ENCODE measurements at regions not wholly inside any gene's neighbourhood (a gene's known extent, or its start where the extent isn't known, plus 50 kb on each side); places are given as distances from the start of the nearest gene placed in this dataset.

DNA sequence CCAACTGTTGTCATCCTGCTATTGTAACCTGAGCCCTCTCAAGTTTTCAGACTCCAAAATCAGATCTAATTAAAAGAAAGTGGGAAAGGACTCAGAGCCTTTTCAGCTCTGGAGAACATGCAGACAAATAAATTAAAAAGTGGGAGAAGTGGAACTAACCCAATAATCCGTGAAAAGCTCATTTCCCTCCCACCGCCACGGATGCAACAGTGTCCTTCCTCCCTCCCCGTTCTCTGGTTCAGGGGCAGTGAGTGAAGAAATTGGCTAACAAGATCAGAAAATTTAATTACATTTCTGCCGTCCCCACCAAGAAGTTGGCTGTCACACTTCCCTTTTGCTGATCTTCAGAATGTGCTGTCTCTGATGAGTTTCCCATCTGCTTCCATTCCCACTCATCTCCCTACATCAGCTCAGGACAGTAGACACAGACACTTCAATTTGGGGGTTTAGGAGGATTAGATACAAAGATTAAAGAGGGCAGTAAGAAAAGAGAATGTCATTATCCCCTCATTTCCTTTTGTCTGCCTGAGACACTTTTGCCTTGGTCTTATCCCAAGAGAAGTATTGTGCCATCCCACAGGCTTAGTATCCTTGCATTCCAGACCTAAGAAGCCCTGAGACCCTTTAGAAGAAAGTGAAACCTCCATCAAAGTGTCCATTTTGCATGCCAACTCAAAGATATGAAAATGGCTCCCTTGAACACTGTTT, 335.7 kb upstream of the PPP2R3A start:
- Histone ChIP-seq H2BK15ac (replicated peaks; ENCODE audit: low read depth) (no peak overlapping the region), H4K5ac (ENCODE audit: low read length) (no peak overlapping the region), H2BK5ac (ENCODE audit: low read length) (no peak overlapping the region), H3K36me3 (ENCODE audit: control insufficient read depth, insufficient read depth, low read length) (no peaks in the 10 kb centered on the region), H3K4me3 (ENCODE audit: low read length) (no peak overlapping the region), H3K27me3 (ENCODE audit: insufficient read depth, low read length, poor library complexity) (no peaks in the 10 kb centered on the region), H2BK120ac (ENCODE audit: low read depth, low read length) (no peak overlapping the region), H3K79me2 (ENCODE audit: control insufficient read depth, insufficient read depth, low read length) (no peaks in the 10 kb centered on the region), H3K4me2 (ENCODE audit: low read length) (no peak overlapping the region), H3K56ac (ENCODE audit: low read length) (no peak overlapping the region), H4K8ac (ENCODE audit: low read depth, low read length) (no peak overlapping the region), H3K23ac (ENCODE audit: low read length) (no peak overlapping the region), H3K9ac (ENCODE audit: low read length) (no peak overlapping the region), H3K4ac (ENCODE audit: low read depth, low read length) (no peak overlapping the region), H3K27ac (ENCODE audit: low read depth, low read length) (no peak overlapping the region), H3K79me1 (ENCODE audit: low read length) (no peaks in the 10 kb centered on the region), H2AK5ac (ENCODE audit: low read length) (no peak overlapping the region), H3K18ac (ENCODE audit: low read length) (no peak overlapping the region), H3K4me1 (ENCODE audit: control insufficient read depth, low read depth, low read length) (no peaks in the 10 kb centered on the region)
- no peak for DNase-seq
- WGBS (ENCODE audit: extremely low coverage, insufficient coverage, low lambda C conversion rate), result no CpG with 5 or more reads among the region's 5 CpGs

DNA sequence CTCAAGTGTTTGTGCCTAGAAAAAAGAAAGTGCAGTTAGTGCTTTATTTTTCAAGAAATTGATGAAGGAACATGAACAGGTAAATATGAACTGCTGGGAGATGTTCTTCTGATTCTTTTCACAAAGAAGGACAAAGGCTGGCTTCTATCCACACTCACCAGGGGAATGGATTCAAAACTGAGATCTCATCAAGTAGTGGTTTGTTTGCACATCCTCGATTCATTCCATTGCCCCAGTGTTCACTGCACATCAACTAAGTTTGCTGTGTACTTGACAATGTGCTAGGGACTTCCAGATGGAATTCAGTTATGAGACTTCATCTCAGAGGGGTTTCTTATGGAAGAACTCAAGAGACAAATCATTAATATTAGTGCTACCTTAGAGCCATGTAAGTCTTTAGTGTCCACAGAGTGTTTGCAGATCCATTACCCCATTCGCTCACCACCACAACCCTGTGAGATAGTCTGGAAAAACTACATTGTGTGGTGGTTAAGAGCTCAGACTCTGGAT, 332.9 kb upstream of the PPP2R3A start:
- Histone ChIP-seq H2BK5ac (ENCODE audit: low read length) (no peak overlapping the region), H3K79me1 (ENCODE audit: low read length) (no peaks in the 10 kb centered on the region), H2BK15ac (replicated peaks; ENCODE audit: low read depth) (no peak overlapping the region), H3K56ac (ENCODE audit: low read length) (no peak overlapping the region), H3K79me2 (ENCODE audit: control insufficient read depth, insufficient read depth, low read length) (no peaks in the 10 kb centered on the region), H4K8ac (ENCODE audit: low read depth, low read length) (no peak overlapping the region), H2AK5ac (ENCODE audit: low read length) (no peak overlapping the region), H3K4me2 (ENCODE audit: low read length) (no peak overlapping the region), H3K18ac (ENCODE audit: low read length) (no peak overlapping the region), H3K27ac (ENCODE audit: low read depth, low read length) (no peak overlapping the region), H3K9ac (ENCODE audit: low read length) (no peak overlapping the region), H3K36me3 (ENCODE audit: control insufficient read depth, insufficient read depth, low read length) (no peaks in the 10 kb centered on the region), H3K4ac (ENCODE audit: low read depth, low read length) (no peak overlapping the region), H4K5ac (ENCODE audit: low read length) (no peak overlapping the region), H2BK120ac (ENCODE audit: low read depth, low read length) (no peak overlapping the region), H3K23ac (ENCODE audit: low read length) (no peak overlapping the region), H3K4me1 (ENCODE audit: control insufficient read depth, low read depth, low read length) (no peaks in the 10 kb centered on the region), H3K4me3 (ENCODE audit: low read length) (no peak overlapping the region), H3K27me3 (ENCODE audit: insufficient read depth, low read length, poor library complexity) (no peaks in the 10 kb centered on the region)
- DNase-seq, result no peak
- no CpG with 5 or more reads among the region's 2 CpGs for WGBS (ENCODE audit: extremely low coverage, insufficient coverage, low lambda C conversion rate)

DNA sequence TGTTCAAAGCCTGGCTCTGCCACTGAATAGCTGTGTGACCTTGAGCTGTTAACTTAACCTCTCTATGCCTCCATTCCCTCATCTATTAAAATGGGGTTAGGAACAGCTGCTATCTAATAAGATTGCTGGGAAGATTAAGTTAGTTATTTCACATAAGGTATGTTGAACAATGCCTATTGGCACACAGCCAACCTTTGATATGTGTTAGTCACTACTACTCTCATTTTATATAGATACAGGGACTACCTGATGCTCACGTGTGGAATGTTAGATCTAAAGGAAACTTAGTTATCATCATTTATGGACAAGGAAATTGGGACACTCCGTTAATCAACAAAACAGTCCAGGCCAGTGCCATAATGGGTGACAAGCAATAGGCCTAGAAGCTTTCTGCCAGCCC, 332.4 kb upstream of the PPP2R3A start:
- H3K23ac ChIP-seq (ENCODE audit: low read length), result no peak overlapping the region
- H3K36me3 ChIP-seq (ENCODE audit: control insufficient read depth, insufficient read depth, low read length), result no peaks in the 10 kb centered on the region
- no peak overlapping the region for H3K4me3 ChIP-seq (ENCODE audit: low read length)
- no peak overlapping the region for H3K27ac ChIP-seq (ENCODE audit: low read depth, low read length)
- H3K4me2 ChIP-seq (ENCODE audit: low read length), result no peak overlapping the region
- H3K79me1 ChIP-seq (ENCODE audit: low read length), result no peaks in the 10 kb centered on the region
- no peak overlapping the region for H2AK5ac ChIP-seq (ENCODE audit: low read length)
- H4K5ac ChIP-seq (ENCODE audit: low read length), result no peak overlapping the region
- H4K8ac ChIP-seq (ENCODE audit: low read depth, low read length), result no peak overlapping the region
- H2BK15ac ChIP-seq (replicated peaks; ENCODE audit: low read depth), result no peak overlapping the region
- H3K18ac ChIP-seq (ENCODE audit: low read length), result no peak overlapping the region
- H3K27me3 ChIP-seq (ENCODE audit: insufficient read depth, low read length, poor library complexity), result no peaks in the 10 kb centered on the region
- H3K79me2 ChIP-seq (ENCODE audit: control insufficient read depth, insufficient read depth, low read length), result no peaks in the 10 kb centered on the region
- H3K56ac ChIP-seq (ENCODE audit: low read length), result no peak overlapping the region
- H2BK120ac ChIP-seq (ENCODE audit: low read depth, low read length), result no peak overlapping the region
- DNase-seq, result no peak
- no peak overlapping the region for H3K9ac ChIP-seq (ENCODE audit: low read length)
- H2BK5ac ChIP-seq (ENCODE audit: low read length), result no peak overlapping the region
- no CpG with 5 or more reads among the region's 2 CpGs for WGBS (ENCODE audit: extremely low coverage, insufficient coverage, low lambda C conversion rate)
- H3K4ac ChIP-seq (ENCODE audit: low read depth, low read length), result no peak overlapping the region
- H3K4me1 ChIP-seq (ENCODE audit: control insufficient read depth, low read depth, low read length), result no peaks in the 10 kb centered on the region

DNA sequence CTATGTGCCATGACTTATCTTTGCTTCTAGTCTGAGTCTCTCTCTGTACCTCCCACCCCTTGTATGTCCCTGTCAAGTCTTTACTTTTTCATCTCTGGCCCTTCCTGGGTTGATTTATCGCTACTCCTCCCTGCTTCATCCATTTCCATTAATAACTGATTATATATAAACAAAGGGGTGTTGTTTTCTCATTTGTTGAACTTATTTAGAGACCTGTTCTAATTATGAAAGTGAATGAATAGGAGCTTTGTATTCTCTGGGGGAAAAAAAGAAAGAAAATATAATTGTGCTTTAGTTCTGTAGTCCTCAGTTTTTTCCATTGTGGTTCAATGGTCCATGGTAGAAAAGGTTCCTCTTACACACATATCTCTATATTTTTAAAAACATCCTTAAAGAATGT, 328.9 kb upstream of the PPP2R3A start:
- H3K23ac ChIP-seq (ENCODE audit: low read length), result no peak overlapping the region
- no peak overlapping the region for H4K8ac ChIP-seq (ENCODE audit: low read depth, low read length)
- H4K5ac ChIP-seq (ENCODE audit: low read length), result no peak overlapping the region
- no peaks in the 10 kb centered on the region for H3K36me3 ChIP-seq (ENCODE audit: control insufficient read depth, insufficient read depth, low read length)
- H2BK5ac ChIP-seq (ENCODE audit: low read length), result no peak overlapping the region
- no peak overlapping the region for H2BK15ac ChIP-seq (replicated peaks; ENCODE audit: low read depth)
- no peak overlapping the region for H3K4me2 ChIP-seq (ENCODE audit: low read length)
- no peaks in the 10 kb centered on the region for H3K27me3 ChIP-seq (ENCODE audit: insufficient read depth, low read length, poor library complexity)
- no peak overlapping the region for H2AK5ac ChIP-seq (ENCODE audit: low read length)
- no CpG with 5 or more reads among the region's 1 CpG for WGBS (ENCODE audit: extremely low coverage, insufficient coverage, low lambda C conversion rate)
- no peak overlapping the region for H2BK120ac ChIP-seq (ENCODE audit: low read depth, low read length)
- no peak overlapping the region for H3K27ac ChIP-seq (ENCODE audit: low read depth, low read length)
- no peak overlapping the region for H3K4ac ChIP-seq (ENCODE audit: low read depth, low read length)
- no peak overlapping the region for H3K9ac ChIP-seq (ENCODE audit: low read length)
- H3K4me1 ChIP-seq (ENCODE audit: control insufficient read depth, low read depth, low read length), result no peaks in the 10 kb centered on the region
- no peaks in the 10 kb centered on the region for H3K79me1 ChIP-seq (ENCODE audit: low read length)
- no peak overlapping the region for H3K56ac ChIP-seq (ENCODE audit: low read length)
- no peak overlapping the region for H3K18ac ChIP-seq (ENCODE audit: low read length)
- DNase-seq, result no peak
- H3K79me2 ChIP-seq (ENCODE audit: control insufficient read depth, insufficient read depth, low read length), result no peaks in the 10 kb centered on the region
- H3K4me3 ChIP-seq (ENCODE audit: low read length), result no peak overlapping the region

DNA sequence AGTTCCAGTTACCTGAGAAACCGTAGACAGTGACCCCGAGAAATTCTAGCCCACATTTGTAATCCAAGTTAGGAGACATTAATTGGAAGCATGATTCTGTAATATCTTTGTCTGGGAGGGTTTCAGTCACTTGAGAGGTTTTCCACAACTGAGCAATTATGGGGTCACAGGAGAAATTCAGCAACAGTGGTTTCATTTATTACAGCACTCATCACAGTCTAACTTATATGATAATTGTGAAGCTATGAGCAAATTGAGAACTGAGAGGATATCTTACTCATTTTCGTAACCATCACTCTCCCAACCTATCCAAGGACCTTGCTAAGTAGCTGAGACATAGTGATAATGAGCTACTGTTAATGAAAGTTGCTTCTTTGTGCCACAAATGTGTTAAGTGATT, 328.5 kb upstream of the PPP2R3A start:
- no peak overlapping the region for H3K4ac ChIP-seq (ENCODE audit: low read depth, low read length)
- no peak overlapping the region for H2BK5ac ChIP-seq (ENCODE audit: low read length)
- H3K27me3 ChIP-seq (ENCODE audit: insufficient read depth, low read length, poor library complexity), result no peaks in the 10 kb centered on the region
- H3K27ac ChIP-seq (ENCODE audit: low read depth, low read length), result no peak overlapping the region
- no peaks in the 10 kb centered on the region for H3K4me1 ChIP-seq (ENCODE audit: control insufficient read depth, low read depth, low read length)
- H3K18ac ChIP-seq (ENCODE audit: low read length), result no peak overlapping the region
- no peak overlapping the region for H2BK120ac ChIP-seq (ENCODE audit: low read depth, low read length)
- no peak overlapping the region for H3K4me2 ChIP-seq (ENCODE audit: low read length)
- no CpG with 5 or more reads among the region's 3 CpGs for WGBS (ENCODE audit: extremely low coverage, insufficient coverage, low lambda C conversion rate)
- H2AK5ac ChIP-seq (ENCODE audit: low read length), result no peak overlapping the region
- H3K4me3 ChIP-seq (ENCODE audit: low read length), result no peak overlapping the region
- H3K36me3 ChIP-seq (ENCODE audit: control insufficient read depth, insufficient read depth, low read length), result no peaks in the 10 kb centered on the region
- H4K5ac ChIP-seq (ENCODE audit: low read length), result no peak overlapping the region
- no peak overlapping the region for H3K23ac ChIP-seq (ENCODE audit: low read length)
- H4K8ac ChIP-seq (ENCODE audit: low read depth, low read length), result no peak overlapping the region
- no peaks in the 10 kb centered on the region for H3K79me2 ChIP-seq (ENCODE audit: control insufficient read depth, insufficient read depth, low read length)
- no peak overlapping the region for H3K9ac ChIP-seq (ENCODE audit: low read length)
- no peak overlapping the region for H3K56ac ChIP-seq (ENCODE audit: low read length)
- no peaks in the 10 kb centered on the region for H3K79me1 ChIP-seq (ENCODE audit: low read length)
- no peak overlapping the region for H2BK15ac ChIP-seq (replicated peaks; ENCODE audit: low read depth)
- DNase-seq, result no peak

DNA sequence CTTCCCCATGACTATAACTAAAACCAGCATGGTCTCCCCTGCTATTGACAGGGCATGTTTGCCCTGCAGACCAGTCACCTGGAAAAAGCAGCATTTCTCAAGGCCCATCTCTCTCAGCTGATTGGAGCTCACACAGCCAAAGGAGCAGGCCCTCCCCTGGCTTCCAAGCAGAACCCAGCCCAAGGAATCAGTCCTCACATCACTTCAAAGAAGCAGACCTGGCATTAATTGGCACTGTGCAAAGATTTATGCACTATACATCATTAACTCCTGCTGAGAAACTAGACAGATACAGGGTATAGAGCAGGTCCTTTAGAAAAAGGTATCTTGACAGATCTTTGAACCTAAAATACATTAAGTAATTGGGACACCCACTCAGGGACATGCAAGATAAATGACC, 323.8 kb upstream of the PPP2R3A start:
- H3K18ac ChIP-seq (ENCODE audit: low read length), result no peak overlapping the region
- H3K4ac ChIP-seq (ENCODE audit: low read depth, low read length), result no peak overlapping the region
- no peaks in the 10 kb centered on the region for H3K79me2 ChIP-seq (ENCODE audit: control insufficient read depth, insufficient read depth, low read length)
- H3K4me3 ChIP-seq (ENCODE audit: low read length), result no peak overlapping the region
- no peak overlapping the region for H3K4me2 ChIP-seq (ENCODE audit: low read length)
- no peak for DNase-seq
- H3K79me1 ChIP-seq (ENCODE audit: low read length), result no peaks in the 10 kb centered on the region
- H4K5ac ChIP-seq (ENCODE audit: low read length), result no peak overlapping the region
- H2BK15ac ChIP-seq (replicated peaks; ENCODE audit: low read depth), result no peak overlapping the region
- H3K9ac ChIP-seq (ENCODE audit: low read length), result no peak overlapping the region
- H3K27ac ChIP-seq (ENCODE audit: low read depth, low read length), result no peak overlapping the region
- H3K27me3 ChIP-seq (ENCODE audit: insufficient read depth, low read length, poor library complexity), result no peaks in the 10 kb centered on the region
- no peaks in the 10 kb centered on the region for H3K36me3 ChIP-seq (ENCODE audit: control insufficient read depth, insufficient read depth, low read length)
- no peak overlapping the region for H2AK5ac ChIP-seq (ENCODE audit: low read length)
- H4K8ac ChIP-seq (ENCODE audit: low read depth, low read length), result no peak overlapping the region
- no peak overlapping the region for H2BK5ac ChIP-seq (ENCODE audit: low read length)
- no peak overlapping the region for H3K56ac ChIP-seq (ENCODE audit: low read length)
- no peak overlapping the region for H2BK120ac ChIP-seq (ENCODE audit: low read depth, low read length)
- H3K23ac ChIP-seq (ENCODE audit: low read length), result no peak overlapping the region
- no peaks in the 10 kb centered on the region for H3K4me1 ChIP-seq (ENCODE audit: control insufficient read depth, low read depth, low read length)

All from mesendoderm (in vitro differentiated cells).